HG03442 (cell line): ENCODE measurements at regions not wholly inside any gene's neighbourhood (a gene's known extent, or its start where the extent isn't known, plus 50 kb on each side); places are given as distances from the start of the nearest gene placed in this dataset.

ENCODE experiments used
- ATAC-seq: cut with Tn5 transposase; IDR thresholded peaks from one replicate; pipeline ENCODE4 v1.9.1; 2021; ENCODE audit warnings: mild to moderate bottlenecking, moderate library complexity; ENCODE audit not compliant: unreplicated experiment

DNA sequence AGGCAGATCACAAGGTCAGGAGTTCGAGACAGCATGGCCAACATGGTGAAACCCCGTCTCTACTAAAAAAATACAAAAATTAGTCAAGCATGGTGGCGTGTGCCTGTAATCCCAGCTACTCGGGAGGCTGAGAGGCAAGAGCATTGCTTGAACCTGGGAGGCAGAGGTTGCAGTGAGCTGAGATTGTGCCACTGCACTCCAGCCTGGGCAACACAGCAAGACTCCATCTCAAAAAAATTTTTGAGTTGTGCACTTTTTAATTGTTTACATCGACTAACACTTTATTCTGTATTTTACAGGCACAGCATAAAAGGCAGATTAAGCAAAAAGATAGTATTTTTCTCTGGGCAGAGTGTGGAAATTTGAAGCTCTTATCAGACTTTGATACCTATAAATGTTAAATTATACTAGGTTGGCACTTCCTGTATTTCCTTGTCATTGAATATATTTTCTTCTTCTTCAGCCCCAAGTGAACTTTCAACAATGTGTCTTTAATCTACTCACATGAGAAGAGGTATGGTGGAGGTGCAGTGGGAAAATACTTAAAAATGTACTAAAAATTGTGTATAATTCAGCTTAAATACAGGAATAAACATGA lies 180.6 kb upstream of the ELL2 start:
- no peak for ATAC-seq

DNA sequence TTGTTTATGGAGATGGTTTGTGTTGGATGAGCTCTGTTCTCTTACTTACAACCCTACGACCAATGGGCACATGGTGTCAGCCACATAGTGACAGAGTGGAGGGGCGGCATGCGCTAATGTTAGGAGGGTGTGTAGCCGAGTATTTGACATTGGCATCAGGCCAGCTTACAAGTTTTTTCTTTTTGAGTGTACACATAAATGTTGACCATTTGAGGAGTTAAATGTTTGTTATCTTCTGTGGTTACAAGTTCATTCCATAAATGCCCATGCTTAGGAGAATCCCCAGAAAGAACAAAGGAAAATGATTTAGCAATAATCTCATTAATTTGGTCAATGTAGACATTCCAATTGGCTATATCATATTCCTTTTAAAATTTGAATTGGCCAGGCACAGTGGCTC lies 180.1 kb upstream of the ELL2 start:
- no peak for ATAC-seq

DNA sequence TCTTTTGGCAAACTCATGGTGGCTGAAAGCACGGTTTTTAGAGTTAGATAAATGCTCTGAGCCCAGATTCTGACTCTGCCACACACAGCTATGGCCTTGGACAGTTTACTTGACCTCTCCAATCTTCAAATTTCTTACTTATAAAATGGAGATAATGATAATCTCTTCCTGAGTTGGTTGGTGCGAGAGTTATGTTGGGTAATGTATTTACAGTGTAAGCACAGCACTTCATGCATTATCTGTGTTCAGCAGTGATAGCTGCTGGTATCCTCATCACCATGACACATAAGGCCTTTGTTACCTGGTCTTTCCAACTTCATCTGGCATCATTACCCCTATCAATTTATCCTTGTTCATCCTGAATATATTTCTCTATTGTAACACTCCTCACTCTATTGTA lies 178.8 kb upstream of the ELL2 start:
- ATAC-seq, result no peak

DNA sequence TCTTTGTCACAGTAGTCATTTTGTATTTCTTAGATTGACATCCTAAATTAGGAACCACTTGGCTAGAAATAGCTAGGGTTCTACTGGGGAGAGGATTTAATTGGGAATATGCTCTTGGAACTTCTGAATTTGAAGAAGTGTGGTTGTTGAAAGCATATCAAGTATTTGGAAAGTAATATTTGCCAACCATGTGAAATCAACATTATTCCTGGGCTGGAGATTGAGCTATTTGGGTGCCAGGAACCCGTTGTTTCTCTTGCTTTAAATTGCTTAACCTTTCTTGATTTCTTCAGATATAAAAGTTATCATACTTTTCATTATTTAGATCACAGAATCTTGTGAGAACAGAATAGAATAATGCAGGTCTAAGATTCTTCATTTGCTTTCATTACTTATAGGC lies 178.4 kb upstream of the ELL2 start:
- ATAC-seq, result no peak

DNA sequence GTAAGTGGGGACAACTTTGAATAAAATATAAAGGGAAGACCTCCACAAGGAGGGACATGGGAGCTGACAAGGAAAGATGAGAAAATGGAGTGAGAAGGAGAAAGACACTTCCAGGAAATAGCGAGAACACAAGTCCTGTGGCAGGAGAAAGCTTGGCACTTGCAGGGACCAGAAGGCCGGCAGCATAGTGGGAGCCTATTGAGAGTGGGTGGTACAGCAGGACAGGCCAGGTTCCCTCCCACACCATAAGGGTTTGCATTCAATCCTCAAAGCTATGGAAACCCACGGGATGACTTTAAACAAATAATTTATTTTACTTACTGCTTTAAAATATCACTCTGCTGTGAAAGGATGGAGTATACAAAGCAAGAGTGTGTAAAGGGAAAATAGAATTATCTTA lies 173.2 kb upstream of the ELL2 start:
- no peak for ATAC-seq

DNA sequence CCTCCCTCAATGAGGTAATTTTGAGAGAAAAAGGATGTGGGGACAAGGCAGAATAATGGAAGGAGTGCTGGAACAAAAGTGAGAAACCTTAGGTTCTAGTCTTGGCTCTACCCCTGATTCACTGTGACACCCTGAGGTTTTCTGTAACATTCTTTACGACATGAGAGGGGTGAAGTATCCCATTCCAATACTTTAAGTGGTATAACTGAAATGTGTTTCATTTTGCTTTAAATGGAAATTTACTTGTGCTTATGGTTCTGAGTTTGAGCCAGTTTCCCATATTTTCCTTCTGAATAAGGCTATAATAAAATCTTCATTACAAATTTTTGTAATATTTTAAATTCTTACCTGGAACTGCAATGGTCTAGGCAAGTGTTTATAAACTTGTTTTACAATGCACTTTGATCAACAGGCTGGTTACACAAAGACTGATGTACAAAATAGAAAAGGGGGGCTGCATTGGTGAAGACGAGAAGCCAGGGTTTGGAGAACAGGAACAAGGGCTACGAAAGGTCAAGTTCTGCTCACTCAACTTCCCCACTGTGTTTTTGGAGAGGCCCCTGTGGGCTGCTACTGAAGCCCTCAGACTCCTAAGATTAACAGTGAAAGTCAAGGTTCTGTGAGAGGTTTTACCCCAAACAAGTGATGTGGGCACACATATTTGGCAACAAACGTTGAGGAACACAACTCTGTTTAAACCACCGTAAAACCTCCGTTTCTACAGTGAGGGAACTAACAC lies 171.9 kb upstream of the ELL2 start:
- no peak for ATAC-seq

DNA sequence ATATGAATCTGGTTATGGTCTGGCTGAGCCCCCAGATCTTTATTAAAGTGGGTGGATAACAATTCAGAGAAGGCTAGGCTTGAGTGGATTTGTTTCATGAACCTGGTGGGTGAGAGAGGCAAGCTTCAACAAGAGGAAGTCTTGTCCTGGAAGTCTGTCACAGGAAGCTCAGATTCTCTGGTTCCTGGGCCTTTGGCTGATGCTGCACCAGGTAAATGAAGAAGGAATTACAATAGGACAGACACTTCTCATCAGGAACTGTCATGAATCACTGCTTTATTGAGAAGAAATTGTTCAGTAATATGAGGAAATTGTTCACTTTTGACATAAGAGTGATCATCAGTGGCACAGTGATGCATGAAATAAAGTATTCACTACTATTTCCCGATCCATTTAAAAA lies 167.6 kb upstream of the ELL2 start:
- no peak for ATAC-seq

DNA sequence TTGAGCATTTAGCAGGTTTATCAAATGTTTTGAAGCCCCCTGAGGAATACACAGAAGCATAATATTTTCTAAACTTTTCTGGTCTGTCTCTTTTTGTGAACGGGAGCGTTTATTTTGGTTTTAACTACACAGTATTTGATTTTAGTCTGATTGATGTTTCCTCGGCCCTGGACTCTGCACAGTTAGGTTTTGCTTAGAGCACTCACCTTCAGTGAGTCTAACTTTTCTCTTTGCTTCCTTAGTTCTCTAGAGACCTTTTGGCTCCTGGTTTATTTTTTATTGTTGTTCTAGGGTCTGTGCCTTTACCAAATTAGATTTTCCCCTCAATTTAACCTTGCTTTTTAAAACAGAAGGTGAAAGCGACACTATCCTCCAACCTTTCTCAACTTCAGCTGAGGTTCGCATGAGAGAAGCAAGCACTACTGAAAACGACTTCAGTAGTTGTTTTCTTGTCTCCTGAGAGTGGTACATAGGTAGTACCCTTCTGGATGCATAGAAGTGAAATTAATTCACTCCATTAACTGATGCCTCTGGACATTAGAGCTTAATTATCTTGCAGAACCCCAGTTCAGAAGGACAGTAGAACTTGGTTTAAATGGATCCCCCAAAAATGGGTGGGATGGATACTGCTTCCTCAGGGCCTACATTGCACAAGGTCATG lies 166.7 kb upstream of the ELL2 start:
- ATAC-seq, result no peak

DNA sequence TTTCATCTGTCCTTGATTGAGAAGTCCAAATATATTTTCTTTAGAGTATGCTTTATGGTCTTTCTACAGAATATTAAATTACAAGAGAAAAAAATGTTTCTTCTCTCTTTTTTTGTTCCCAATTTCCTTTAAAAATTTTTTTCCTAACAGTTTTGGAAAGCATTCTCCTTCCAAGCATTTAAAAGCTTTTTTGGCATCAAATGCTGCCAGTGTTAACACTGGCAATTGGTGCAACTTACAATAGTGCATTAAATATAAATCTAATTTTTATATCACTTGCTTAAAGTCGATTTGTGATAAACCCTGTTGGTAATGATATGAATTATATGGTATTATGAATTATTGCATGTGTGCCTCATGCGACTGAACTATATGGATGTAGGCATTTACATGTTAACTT lies 165.9 kb upstream of the ELL2 start:
- no peak for ATAC-seq

DNA sequence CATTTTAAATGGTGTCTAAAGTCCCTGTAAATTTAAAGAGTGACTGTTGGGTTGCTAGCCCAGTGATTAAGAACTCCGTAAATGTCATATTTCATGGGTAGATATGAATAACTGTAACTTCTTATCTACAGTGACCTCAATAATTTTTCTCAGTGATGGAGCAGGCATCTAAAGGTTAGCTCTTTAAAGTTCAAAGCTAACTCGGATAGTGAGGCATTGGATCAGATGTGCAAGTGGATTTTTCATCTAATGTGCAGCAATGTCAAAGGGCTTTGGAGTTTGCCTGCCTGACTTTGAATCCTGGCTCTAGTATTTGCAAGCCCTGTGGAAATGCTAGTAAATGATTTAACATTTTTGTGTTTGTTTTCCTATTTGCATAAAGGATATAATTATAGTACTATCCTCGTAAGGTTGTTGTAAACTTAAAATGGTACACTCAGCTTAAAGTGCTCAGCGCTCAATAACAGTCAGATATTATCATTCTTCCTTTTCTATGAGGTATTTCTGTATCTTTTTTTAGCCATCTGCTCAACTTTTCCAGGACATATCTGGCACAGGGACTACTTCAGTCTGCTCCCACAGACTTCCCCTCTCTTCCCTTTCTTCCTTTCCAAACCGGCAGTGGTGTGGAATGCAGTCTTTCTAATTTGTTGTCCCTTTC lies 163.7 kb upstream of the ELL2 start:
- ATAC-seq, result no peak

DNA sequence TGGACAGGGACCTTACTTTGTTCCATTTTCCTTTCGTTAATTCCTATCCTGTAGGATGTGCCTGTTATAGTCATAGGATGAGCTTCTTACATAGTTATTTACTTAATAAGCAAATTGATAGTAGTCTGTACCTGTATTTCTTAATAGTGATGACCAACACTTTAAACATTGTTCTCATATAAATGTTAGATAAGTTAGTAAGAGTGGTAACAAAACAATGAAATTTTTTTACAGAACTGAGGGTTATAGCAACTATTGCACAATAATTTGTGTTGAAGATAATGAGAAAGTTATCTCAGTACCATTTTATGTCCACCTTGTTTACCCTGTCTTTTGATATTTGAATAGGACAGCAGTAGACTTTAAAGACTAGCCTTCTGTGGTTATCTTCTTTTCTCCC lies 162.9 kb upstream of the ELL2 start:
- no peak for ATAC-seq

DNA sequence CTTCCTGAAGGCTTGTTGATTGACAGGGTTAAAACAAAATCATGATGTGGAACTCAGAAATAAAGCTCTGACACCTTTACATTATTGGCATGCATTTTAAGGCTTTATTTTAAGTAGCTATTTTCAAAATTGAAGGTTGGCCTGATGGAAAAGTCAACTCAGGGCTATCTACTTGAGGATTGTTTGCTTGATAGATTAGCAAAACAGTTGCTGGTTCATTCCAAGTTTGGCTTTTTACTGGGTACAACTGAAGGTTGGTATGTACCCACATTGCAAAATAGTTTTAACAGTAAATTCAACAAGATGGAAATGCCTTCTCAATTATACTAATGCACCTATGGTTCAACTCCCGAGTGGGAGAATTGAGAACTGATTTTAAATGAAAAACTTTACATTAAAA lies 161.8 kb upstream of the ELL2 start:
- no peak for ATAC-seq

DNA sequence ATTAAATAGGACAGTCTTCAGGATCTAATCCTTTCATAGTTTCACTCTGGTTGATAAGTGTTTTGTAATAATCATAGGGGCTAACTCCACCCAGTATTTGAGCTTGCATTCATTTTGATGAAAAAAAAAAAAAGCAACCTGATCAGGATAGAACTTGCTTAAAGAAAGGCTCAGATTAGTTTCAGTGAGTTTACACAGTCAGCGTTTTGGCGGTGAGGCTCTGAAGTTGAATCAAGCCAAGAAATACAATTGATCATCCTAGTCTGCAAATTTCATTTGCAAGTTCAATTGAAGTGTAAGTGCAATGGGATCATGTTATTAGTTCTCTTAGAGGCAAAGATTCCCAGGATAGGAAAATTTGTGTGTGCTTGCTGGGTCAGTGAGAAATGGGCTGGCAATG lies 159.7 kb upstream of the ELL2 start:
- no peak for ATAC-seq

DNA sequence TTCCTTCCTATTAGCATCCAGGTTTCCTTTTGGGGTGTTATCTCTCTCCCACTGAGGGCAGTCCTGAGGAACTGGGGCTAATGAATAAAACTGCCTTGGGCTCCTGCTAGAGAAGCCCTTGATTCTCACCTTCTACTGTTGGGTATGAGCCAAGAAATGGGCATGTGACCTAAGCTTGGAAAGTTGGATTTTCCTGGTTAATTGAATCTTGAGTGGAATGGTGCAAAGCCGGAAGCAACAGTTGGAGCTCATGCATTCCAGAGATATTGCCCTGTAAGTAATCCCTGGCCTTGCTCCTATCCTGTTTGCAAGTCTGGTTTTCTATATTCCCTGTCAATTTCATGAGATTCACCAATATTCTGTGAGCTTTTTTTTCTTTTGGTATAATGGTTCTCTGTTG lies 158.5 kb upstream of the ELL2 start:
- no peak for ATAC-seq

DNA sequence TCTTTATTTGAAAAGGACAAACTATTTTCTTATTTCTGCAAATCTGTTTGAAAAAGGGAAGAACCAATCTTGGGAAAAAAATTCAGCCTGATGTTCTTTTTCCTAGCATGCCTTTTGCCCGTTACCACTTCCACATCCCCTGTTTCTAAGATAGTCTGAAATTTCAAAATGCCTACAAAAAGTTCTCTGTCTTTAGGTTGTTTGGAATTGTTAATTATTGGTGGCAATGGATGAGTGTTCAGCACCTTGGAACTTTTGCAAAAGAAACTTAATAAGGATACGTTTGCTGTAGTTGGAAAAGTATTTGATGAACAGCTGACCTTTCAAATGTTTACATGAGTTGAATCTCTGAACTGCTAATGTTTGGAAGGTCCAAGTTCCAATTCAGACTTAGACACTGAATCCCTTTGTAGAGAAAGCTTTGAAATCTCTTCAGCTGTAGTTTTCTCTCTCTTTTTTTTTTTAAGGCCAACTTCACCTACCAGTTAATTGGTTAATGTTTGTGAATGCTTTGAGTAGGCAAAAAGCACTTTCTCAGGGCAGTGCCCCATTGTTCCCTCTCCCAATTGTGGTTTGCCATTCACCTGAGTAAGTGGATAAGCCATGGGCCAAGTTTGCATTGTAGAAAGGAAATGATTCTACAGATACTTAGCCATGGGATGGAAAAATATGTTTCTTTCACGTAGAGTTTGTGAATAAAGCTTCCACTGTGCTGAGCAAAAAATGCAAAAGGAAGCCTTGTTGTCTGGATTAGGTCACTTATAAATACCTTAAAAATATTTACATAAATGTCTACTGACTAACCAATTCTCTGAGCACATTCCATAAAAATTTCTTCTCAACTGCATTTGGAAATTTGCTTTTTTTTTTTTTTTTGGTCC lies 156.4 kb upstream of the ELL2 start:
- ATAC-seq, result no peak

DNA sequence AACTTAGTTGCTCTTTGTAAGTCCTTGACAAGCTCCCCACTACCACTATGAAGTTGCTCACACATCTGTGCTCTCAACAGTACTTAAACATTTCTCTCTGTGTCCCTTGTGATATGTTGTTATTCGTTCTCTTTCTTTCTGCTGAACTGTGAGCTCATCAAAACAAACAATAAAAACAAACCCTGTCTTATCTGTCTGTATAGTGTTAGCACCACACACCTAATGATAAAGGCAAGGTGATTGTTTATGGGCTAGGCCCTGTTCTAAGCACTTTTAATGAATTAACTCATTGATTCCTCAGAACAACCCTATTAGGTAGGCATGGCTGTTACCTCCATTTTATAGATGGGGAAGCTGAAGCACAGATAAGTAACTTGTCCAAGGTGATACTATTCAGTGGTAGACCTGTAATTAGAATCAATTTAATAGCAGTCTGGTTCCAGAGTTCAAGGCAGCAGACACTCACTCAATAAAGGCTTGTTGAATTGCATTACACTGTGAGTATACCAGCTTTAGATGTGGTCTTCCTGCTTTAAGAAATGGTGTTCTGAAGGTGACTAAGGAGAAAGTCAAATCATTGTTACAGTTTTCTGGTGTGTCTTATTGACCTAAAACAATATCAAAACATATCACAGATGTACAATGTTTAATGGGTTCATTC lies 153.6 kb upstream of the ELL2 start:
- ATAC-seq, result no peak

DNA sequence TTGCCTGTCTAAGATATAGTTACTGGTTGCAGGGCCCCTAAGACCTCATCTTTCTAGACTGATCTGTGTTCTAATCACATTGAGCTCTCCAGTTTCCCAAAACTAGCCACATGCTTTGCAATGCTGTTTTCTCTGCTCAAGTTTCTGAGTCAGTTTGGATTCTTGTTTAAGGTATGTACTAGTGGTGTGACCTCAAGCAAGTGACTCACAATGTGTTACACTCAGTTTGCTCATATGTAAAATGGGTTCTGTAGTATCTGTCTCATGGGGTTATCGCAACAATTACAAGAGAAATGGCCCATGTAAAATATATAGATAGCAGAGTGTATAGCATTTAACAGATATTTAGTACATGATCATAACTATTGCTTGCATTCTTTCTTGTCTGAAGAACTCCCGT lies 153.1 kb upstream of the ELL2 start:
- no peak for ATAC-seq

DNA sequence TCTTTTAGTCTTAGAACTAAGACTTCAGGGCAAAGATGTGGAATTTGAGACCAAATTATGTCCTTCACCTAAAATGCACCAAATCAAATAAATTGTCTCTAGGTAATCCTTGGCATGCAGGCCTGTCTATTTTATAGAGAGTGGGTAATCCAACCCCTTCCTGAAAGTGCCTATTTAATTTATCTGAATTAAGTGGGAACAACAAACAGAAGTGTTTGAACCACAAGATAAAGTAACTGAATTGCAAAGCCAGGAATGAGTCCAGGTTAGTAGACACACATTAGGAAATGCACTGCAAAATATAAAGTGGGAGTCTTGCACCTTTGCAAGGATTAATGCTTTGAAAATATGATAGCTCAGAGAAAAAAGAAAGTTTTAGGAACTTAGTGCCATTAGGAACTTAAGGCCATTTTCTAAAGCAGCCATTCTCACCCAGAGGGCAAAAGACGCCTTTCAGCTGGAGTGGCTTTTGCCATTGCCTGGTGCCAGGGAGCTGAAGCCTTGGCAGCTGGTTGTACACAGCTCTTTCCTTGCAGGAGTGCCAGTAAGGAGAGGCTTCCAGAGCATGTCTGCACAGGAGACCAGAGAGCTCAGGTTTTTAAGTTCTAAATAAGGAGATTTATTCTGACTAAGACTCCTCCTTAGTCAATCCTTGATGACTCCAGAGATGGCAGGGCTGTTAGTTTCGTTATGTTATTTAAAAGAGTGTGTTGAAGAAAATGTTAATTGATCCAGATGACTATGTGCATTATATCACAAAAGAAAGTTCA lies 151.7 kb upstream of the ELL2 start:
- no peak for ATAC-seq

DNA sequence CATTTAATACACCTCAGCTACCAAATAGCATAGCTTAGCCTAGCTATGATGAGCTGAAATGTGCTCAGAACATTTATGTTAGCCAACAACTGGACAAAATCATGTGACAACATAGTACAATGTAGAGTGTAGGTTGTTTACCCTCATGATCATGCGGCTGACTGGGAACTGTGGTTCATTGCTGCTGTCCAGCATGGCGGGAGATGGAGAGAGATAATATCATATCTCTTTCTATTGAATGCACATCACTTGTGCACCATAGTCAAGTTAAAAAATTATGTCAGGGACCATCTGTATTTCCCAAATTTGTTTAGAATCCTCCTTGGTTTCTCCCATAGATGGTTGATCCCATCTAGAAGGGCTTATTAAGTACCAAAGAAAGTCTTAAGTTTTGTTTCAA lies 151.1 kb upstream of the ELL2 start:
- ATAC-seq, result no peak
